CD14-positive monocyte (primary cell): ENCODE measurements at regions not wholly inside any gene's neighbourhood (a gene's known extent, or its start where the extent isn't known, plus 50 kb on each side); places are given as distances from the start of the nearest gene placed in this dataset.

Source experiments
- DNase-seq, 3 donors: peaks; one replicate each; pipeline ENCODE4 v3.0.0-alpha.2; 2011 to 2022
- H2AFZ ChIP-seq: 2 replicates; pipeline ENCODE4 v1.6.0; 2012; ENCODE audit warnings: mild to moderate bottlenecking, low read depth, low read length, inconsistent platforms; ENCODE audit not compliant: insufficient read depth, poor library complexity, severe bottlenecking
- H3K27ac ChIP-seq, 2 donors: 1 replicate in 1 of 2; 2 replicates in 1 of 2; pipeline ENCODE4 v1.5.1; 2012 to 2013; ENCODE audit warnings: low read length in 2 of 2, control low read depth in 1 of 2, inconsistent platforms in 1 of 2, low read depth in 1 of 2, mild to moderate bottlenecking in 1 of 2
- H3K27me3 ChIP-seq, 2 donors: one replicate each; pipeline versions ENCODE4 v1.6.0 to v1.6.1; 2011 to 2013; ENCODE audit warnings: low read length in 2 of 2; ENCODE audit not compliant: control insufficient read depth in 2 of 2, insufficient read depth in 2 of 2
- H3K36me3 ChIP-seq, 2 donors: replicated peaks in 1 of 2; 1 replicate in 1 of 2; 2 replicates in 1 of 2; pipeline versions ENCODE4 v1.5.1 to v1.6.1; 2012 to 2013; ENCODE audit warnings: low read length in 2 of 2, control low read depth in 1 of 2, inconsistent platforms in 1 of 2, mild to moderate bottlenecking in 1 of 2; ENCODE audit not compliant: insufficient read depth in 2 of 2, control insufficient read depth in 1 of 2
- H3K4me1 ChIP-seq, 2 donors: 1 replicate in 1 of 2; 2 replicates in 1 of 2; pipeline versions ENCODE4 v1.5.1 to v1.6.1; 2012 to 2013; ENCODE audit warnings: low read length in 2 of 2, control low read depth in 1 of 2, inconsistent platforms in 1 of 2, mild to moderate bottlenecking in 1 of 2, moderate library complexity in 1 of 2; ENCODE audit not compliant: insufficient read depth in 2 of 2, control insufficient read depth in 1 of 2
- H3K4me2 ChIP-seq: replicated peaks from 2 replicates; pipeline ENCODE3; 2012; ENCODE audit warnings: low read length, moderate library complexity, mild to moderate bottlenecking; ENCODE audit not compliant: poor library complexity, severe bottlenecking; ENCODE audit errors: extremely low read depth
- H3K4me3 ChIP-seq, 3 experiments: fragments of 200-600 bp in 1 of 3; sonication (generic) in 1 of 3; replicated peaks in 1 of 3; 1 replicate in 2 of 3; 2 replicates in 1 of 3; pipeline ENCODE4 v1.5.1; 2011 to 2013; ENCODE audit warnings: low read length in 3 of 3, mild to moderate bottlenecking in 3 of 3, control low read depth in 2 of 3, low read depth in 2 of 3, inconsistent platforms in 1 of 3, moderate library complexity in 1 of 3
- H3K79me2 ChIP-seq: 2 replicates; pipeline ENCODE4 v1.6.0; 2012; ENCODE audit warnings: mild to moderate bottlenecking, control low read depth, inconsistent platforms, low read length, moderate library complexity; ENCODE audit not compliant: insufficient read depth
- H3K9ac ChIP-seq: 2 replicates; pipeline ENCODE4 v1.6.0; 2017; ENCODE audit warnings: low read length, mild to moderate bottlenecking; ENCODE audit not compliant: insufficient read depth, poor library complexity, severe bottlenecking
- H3K9me3 ChIP-seq, 2 donors: replicated peaks in 1 of 2; 1 replicate in 1 of 2; 2 replicates in 1 of 2; pipeline versions ENCODE4 v1.5.1 to v1.6.1; 2012 to 2013; ENCODE audit warnings: low read length in 2 of 2, control low read depth in 1 of 2; ENCODE audit not compliant: control insufficient read depth in 1 of 2, insufficient read depth in 1 of 2
- H4K20me1 ChIP-seq: 2 replicates; pipeline ENCODE4 v1.6.0; 2012; ENCODE audit warnings: mild to moderate bottlenecking, low read length, control low read depth, moderate library complexity; ENCODE audit not compliant: insufficient read depth
- H3K27ac Mint-ChIP-seq, 7 donors: one replicate each; pipeline ENCODE4 v1.8.0; 2020; ENCODE audit warnings: mild to moderate bottlenecking in 7 of 7, mixed read lengths in 7 of 7, moderate library complexity in 6 of 7, inconsistent platforms in 2 of 7
- H3K27me3 Mint-ChIP-seq, 3 donors: one replicate each; pipeline ENCODE4 v1.8.0; 2021 to 2022; ENCODE audit warnings: low read depth in 3 of 3, mild to moderate bottlenecking in 3 of 3, mixed read lengths in 3 of 3, moderate library complexity in 3 of 3, inconsistent platforms in 1 of 3
- H3K36me3 Mint-ChIP-seq, 2 donors: one replicate each; pipeline ENCODE4 v1.8.0; 2020; ENCODE audit warnings: mixed read lengths in 2 of 2, inconsistent platforms in 1 of 2, mild to moderate bottlenecking in 1 of 2
- H3K4me1 Mint-ChIP-seq: one replicate; pipeline ENCODE4 v1.8.0; 2020; ENCODE audit warnings: mild to moderate bottlenecking, mixed read lengths
- H3K4me3 Mint-ChIP-seq, 2 donors: one replicate each; pipeline ENCODE4 v1.8.0; 2020; ENCODE audit warnings: mild to moderate bottlenecking in 2 of 2, mixed read lengths in 2 of 2, moderate library complexity in 1 of 2
- H3K9me3 Mint-ChIP-seq, 7 donors: one replicate each; pipeline ENCODE4 v1.8.0; 2020 to 2022; ENCODE audit warnings: mixed read lengths in 7 of 7, mild to moderate bottlenecking in 6 of 7, moderate library complexity in 6 of 7, inconsistent platforms in 2 of 7
- WGBS: methylation state at CpG from one replicate; pipeline ENCODE4 v1.1.5; 2013; ENCODE audit warnings: missing lambda C conversion rate; ENCODE audit not compliant: insufficient coverage; 5-methylcytosine and 5-hydroxymethylcytosine counted together
- intact Hi-C, 2 donors: fragments of 100-400 bp; cut with micrococcal nuclease; formaldehyde crosslinking; loops; one replicate each; pipeline versions ENCODE4 v1.15.0 to v1.15.1; 2023
- TF ChIP-seq, protein P1 (sequence below): fragments of 200-600 bp; IDR thresholded peaks from one replicate; pipeline ENCODE4 v1.8.0; 2022; ENCODE audit warnings: antibody characterized with exemption, mild to moderate bottlenecking

DNA sequence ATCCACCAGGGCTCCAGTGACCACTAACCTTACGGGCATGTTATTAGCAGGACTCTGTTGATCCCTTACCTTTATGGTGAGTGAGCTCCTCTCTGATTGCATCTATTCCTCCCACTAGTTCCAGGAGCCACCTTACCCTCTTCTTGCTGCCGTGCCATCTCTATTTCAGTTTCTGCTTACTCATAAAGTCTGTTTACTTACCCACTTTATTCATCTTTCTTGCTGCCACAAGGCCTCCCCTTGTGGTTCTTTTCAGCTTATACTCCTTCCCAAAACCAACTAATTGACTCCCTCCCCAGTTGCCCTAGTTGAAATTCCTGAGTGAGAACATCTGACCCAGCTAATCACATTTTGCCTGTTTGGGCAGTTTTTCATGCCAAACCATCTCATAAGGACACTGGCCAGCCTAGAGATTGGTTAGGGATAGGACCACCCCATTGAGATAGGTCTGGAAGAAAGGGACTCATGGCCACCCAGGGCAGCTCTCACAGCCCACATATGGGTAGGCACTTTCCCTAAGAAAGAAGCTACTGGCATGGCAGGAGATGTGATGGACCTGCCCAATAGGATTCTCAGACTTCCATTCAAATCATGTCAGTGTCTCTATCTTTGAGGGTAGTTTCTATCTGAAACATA, 412.7 kb downstream of the EFNA5 start:
- Histone ChIP-seq H3K9ac (no peak overlapping the region), H3K36me3 (no peaks in the 10 kb centered on the region), H2AFZ (no peak overlapping the region), H3K4me2 (no peak overlapping the region), H3K9me3 (peaks cover 0 to 12% of the 10 kb centered on the region in 2 donors), H3K27me3 (no peaks in the 10 kb centered on the region), H3K79me2 (no peaks in the 10 kb centered on the region), H3K27ac (no peak overlapping the region), H3K4me1 (no peaks in the 10 kb centered on the region), H4K20me1 (no peaks in the 10 kb centered on the region), H3K4me3 (no peak overlapping the region)
- H3K9me3 Mint-ChIP-seq: peaks cover 7 to 32% (median 13%) of the 10 kb centered on the region in 7 donors
- DNase-seq: no peak
- H3K27ac Mint-ChIP-seq: no peak overlapping the region
- no peaks in the 10 kb centered on the region for H3K36me3 Mint-ChIP-seq
- H3K4me3 Mint-ChIP-seq: no peak overlapping the region
- WGBS: 93% methylated on average over 2 of the region's 2 CpGs
- TF ChIP-seq, protein P1, sequence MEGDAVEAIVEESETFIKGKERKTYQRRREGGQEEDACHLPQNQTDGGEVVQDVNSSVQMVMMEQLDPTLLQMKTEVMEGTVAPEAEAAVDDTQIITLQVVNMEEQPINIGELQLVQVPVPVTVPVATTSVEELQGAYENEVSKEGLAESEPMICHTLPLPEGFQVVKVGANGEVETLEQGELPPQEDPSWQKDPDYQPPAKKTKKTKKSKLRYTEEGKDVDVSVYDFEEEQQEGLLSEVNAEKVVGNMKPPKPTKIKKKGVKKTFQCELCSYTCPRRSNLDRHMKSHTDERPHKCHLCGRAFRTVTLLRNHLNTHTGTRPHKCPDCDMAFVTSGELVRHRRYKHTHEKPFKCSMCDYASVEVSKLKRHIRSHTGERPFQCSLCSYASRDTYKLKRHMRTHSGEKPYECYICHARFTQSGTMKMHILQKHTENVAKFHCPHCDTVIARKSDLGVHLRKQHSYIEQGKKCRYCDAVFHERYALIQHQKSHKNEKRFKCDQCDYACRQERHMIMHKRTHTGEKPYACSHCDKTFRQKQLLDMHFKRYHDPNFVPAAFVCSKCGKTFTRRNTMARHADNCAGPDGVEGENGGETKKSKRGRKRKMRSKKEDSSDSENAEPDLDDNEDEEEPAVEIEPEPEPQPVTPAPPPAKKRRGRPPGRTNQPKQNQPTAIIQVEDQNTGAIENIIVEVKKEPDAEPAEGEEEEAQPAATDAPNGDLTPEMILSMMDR: no peak
- intact Hi-C loops: no loop called here
- H3K4me1 Mint-ChIP-seq: no peaks in the 10 kb centered on the region
- H3K27me3 Mint-ChIP-seq: peaks cover 0 to 2% (median 0%) of the 10 kb centered on the region in 3 donors

DNA sequence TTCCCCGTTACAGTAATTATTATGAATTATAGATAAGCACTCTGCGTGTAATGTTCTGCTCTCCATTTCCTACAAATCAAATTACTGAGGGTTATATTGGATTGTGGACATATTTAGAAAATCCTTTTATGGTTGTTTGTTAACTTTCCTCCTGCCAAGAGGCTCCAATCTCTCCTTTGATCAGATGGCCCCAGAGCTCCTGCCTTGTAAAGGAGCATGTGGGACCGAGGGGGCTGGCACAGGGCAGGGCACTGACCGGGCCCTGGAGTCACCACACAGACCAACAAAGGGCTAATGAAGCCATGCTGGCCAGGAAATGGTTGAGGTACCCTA, 415.9 kb downstream of the EFNA5 start:
- H4K20me1 ChIP-seq: no peaks in the 10 kb centered on the region
- TF ChIP-seq, protein P1: no peak
- DNase-seq: no peak
- H3K36me3 ChIP-seq: no peaks in the 10 kb centered on the region
- no peak overlapping the region for H3K4me2 ChIP-seq
- no peaks in the 10 kb centered on the region for H3K4me1 Mint-ChIP-seq
- no peaks in the 10 kb centered on the region for H3K4me1 ChIP-seq
- peaks cover 2 to 20% (median 10%) of the 10 kb centered on the region in 7 donors for H3K9me3 Mint-ChIP-seq
- H3K79me2 ChIP-seq: no peaks in the 10 kb centered on the region
- peaks cover 0 to 7% of the 10 kb centered on the region in 2 donors for H3K9me3 ChIP-seq
- WGBS: 80% methylated on average over 1 of the region's 4 CpGs
- H3K4me3 ChIP-seq: no peak overlapping the region
- no peak overlapping the region for H3K9ac ChIP-seq
- intact Hi-C loops: no loop called here
- H2AFZ ChIP-seq: no peak overlapping the region
- peaks cover 0 to 2% (median 0%) of the 10 kb centered on the region in 3 donors for H3K27me3 Mint-ChIP-seq
- H3K36me3 Mint-ChIP-seq: no peaks in the 10 kb centered on the region
- H3K27ac ChIP-seq: no peak overlapping the region
- H3K27ac Mint-ChIP-seq: peak overlapping the region in 1 of 7 donors; percentile 50
- H3K27me3 ChIP-seq: no peaks in the 10 kb centered on the region
- peak overlapping the region in 1 of 2 donors; percentile 45 for H3K4me3 Mint-ChIP-seq
